A549 (cell line): ENCODE measurements at regions not wholly inside any gene's neighbourhood (a gene's known extent, or its start where the extent isn't known, plus 50 kb on each side); places are given as distances from the start of the nearest gene placed in this dataset.

ENCODE experiments used
- ATAC-seq, 2 experiments: fragments of 200-7000 bp in 1 of 2; fragments of >200 bp in 1 of 2; cut with Nextera tagmentation in 1 of 2; cut with Tn5 transposase in 1 of 2; 3 replicates each; pipeline versions ENCODE4 v1.8.0 to v1.9.1; 2018 to 2020; ENCODE audit warnings: mild to moderate bottlenecking in 1 of 2, moderate library complexity in 1 of 2
- CTCF ChIA-PET: fragments of 300-600 bp; sonication (Branson Sonifier 250); formaldehyde crosslinking; extraction: SDS; loops from one replicate; lab custom pipeline; 2021; ENCODE audit warnings: antibody characterized with exemption, inconsistent platforms; lab: Yijun Ruan, JAX
- POLR2A ChIA-PET: fragments of 350-600 bp; formaldehyde crosslinking; extraction: SDS; loops from one replicate; lab custom pipeline; 2021; ENCODE audit warnings: antibody characterized with exemption, inconsistent platforms; lab: Yijun Ruan, JAX
- DNase-seq, 2 experiments: peaks; one replicate each; pipeline versions ENCODE4 v3.0.0 to v3.0.0-alpha.2; 2011 to 2016; ENCODE audit warnings: low read depth in 1 of 2, low spot score in 1 of 2
- FAIRE-seq: peaks from 2 replicates; lab custom pipeline; 2011; peaks lifted over from hg19 to GRCh38; lab: Jason Lieb, UNC
- H3K27ac ChIP-seq, 2 experiments: fragments of >200 bp; sonication (Bioruptor Twin); formaldehyde crosslinking; 3 replicates each; pipeline ENCODE4 v1.5.1; 2016 to 2017
- H3K4me1 ChIP-seq: fragments of >200 bp; sonication (Bioruptor Twin); formaldehyde crosslinking; 3 replicates; pipeline ENCODE4 v1.6.1; 2016
- H3K4me2 ChIP-seq: fragments of >200 bp; sonication (Bioruptor Twin); formaldehyde crosslinking; 3 replicates; pipeline ENCODE4 v1.6.1; 2016
- H3K4me3 ChIP-seq: fragments of >200 bp; sonication (Bioruptor Twin); formaldehyde crosslinking; 3 replicates; pipeline ENCODE4 v1.5.1; 2016
- H3K9me3 ChIP-seq: fragments of >200 bp; sonication (Bioruptor Twin); formaldehyde crosslinking; 3 replicates; pipeline ENCODE4 v1.6.1; 2016
- ATOH8 ChIP-seq: fragments of 250-450 bp; sonication (Bioruptor Pico); IDR thresholded peaks from 2 replicates; pipeline ENCODE4 v1.5.0; 2020; ENCODE audit warnings: low read depth, mild to moderate bottlenecking, moderate library complexity
- CBX2 ChIP-seq: fragments of 200-600 bp; sonication (generic); IDR thresholded peaks from 2 replicates; pipeline ENCODE4 v1.6.1; 2016; ENCODE audit warnings: low read depth, mild to moderate bottlenecking, borderline replicate concordance
- ELK1 ChIP-seq: fragments of 150-350 bp; IDR thresholded peaks from 2 replicates; pipeline ENCODE4 v1.6.1; 2014; ENCODE audit warnings: low read depth, mild to moderate bottlenecking, low read length
- EP300 ChIP-seq, 2 experiments: fragments of >200 bp; sonication (Bioruptor Twin); formaldehyde crosslinking; IDR thresholded peaks; 2 replicates in 1 of 2; 3 replicates in 1 of 2; pipeline ENCODE4 v1.6.1; 2016 to 2017
- FOSB ChIP-seq: fragments of 250-450 bp; sonication (Bioruptor Pico); IDR thresholded peaks from 2 replicates; pipeline ENCODE4 v1.5.0; 2020; ENCODE audit warnings: mild to moderate bottlenecking, moderate library complexity
- HDAC2 ChIP-seq: fragments of 200-600 bp; sonication (generic); IDR thresholded peaks from 2 replicates; pipeline ENCODE4 v1.6.1; 2016
- JUNB ChIP-seq: fragments of >200 bp; sonication (Bioruptor Twin); formaldehyde crosslinking; IDR thresholded peaks from 2 replicates; pipeline ENCODE4 v1.6.1; 2016
- KDM5A ChIP-seq: fragments of 200-600 bp; sonication (generic); IDR thresholded peaks from 2 replicates; pipeline ENCODE4 v1.6.1; 2016; ENCODE audit warnings: antibody characterized with exemption, mild to moderate bottlenecking
- MAX ChIP-seq: IDR thresholded peaks from 2 replicates; pipeline ENCODE4 v1.6.1; 2012
- PBX3 ChIP-seq: IDR thresholded peaks from 2 replicates; pipeline ENCODE4 v1.6.1; 2012
- PHF8 ChIP-seq: fragments of 200-600 bp; sonication (generic); IDR thresholded peaks from 2 replicates; pipeline ENCODE4 v1.6.1; 2016; ENCODE audit warnings: low read depth, mild to moderate bottlenecking, antibody characterized with exemption, moderate library complexity, borderline replicate concordance
- POLR2A ChIP-seq: IDR thresholded peaks from 2 replicates; pipeline ENCODE4 v1.6.1; 2012; ENCODE audit warnings: mild to moderate bottlenecking, low read length
- POLR2AphosphoS2 ChIP-seq: conservative IDR thresholded peaks from 2 replicates; pipeline ENCODE4 v1.6.1; 2012; ENCODE audit warnings: low read length, improper control_type of control experiment, inconsistent platforms
- RAD21 ChIP-seq, 2 experiments: fragments of >200 bp in 1 of 2; sonication (Bioruptor Twin) in 1 of 2; formaldehyde crosslinking in 1 of 2; IDR thresholded peaks in 1 of 2; conservative IDR thresholded peaks in 1 of 2; 2 replicates in 1 of 2; 3 replicates in 1 of 2; pipeline ENCODE4 v1.6.1; 2012 to 2018; ENCODE audit warnings: inconsistent platforms in 1 of 2
- RFX5 ChIP-seq: fragments of 450-650 bp; IDR thresholded peaks from 2 replicates; pipeline ENCODE4 v1.7.1; 2014; ENCODE audit warnings: antibody characterized with exemption, mild to moderate bottlenecking, moderate library complexity
- RNF2 ChIP-seq: fragments of 200-600 bp; sonication (generic); IDR thresholded peaks from 2 replicates; pipeline ENCODE4 v1.6.1; 2016; ENCODE audit warnings: low read depth, mild to moderate bottlenecking, antibody characterized with exemption, moderate library complexity, borderline replicate concordance
- TFCP2L1 ChIP-seq: fragments of 250-450 bp; sonication (Bioruptor Pico); IDR thresholded peaks from 2 replicates; pipeline ENCODE4 v1.5.0; 2021; ENCODE audit warnings: mild to moderate bottlenecking
- TP53 ChIP-seq: fragments of 250-450 bp; sonication (Bioruptor Pico); IDR thresholded peaks from 2 replicates; pipeline ENCODE4 v1.5.0; 2021; ENCODE audit warnings: mild to moderate bottlenecking, moderate library complexity
- WGBS: methylation state at CpG from one replicate; pipeline ENCODE4 v1.1.6; 2017; ENCODE audit errors: missing lambda C conversion rate; 5-methylcytosine and 5-hydroxymethylcytosine counted together
- TF ChIP-seq, protein P1 (sequence below): fragments of 200-600 bp; sonication (generic); IDR thresholded peaks from 2 replicates; pipeline ENCODE4 v1.6.1; 2016; ENCODE audit warnings: antibody characterized with exemption, mild to moderate bottlenecking, moderate library complexity
- TF ChIP-seq, protein P2 (sequence below): fragments of 450-650 bp; IDR thresholded peaks from 2 replicates; pipeline ENCODE4 v1.6.1; 2014; ENCODE audit warnings: antibody characterized with exemption

DNA sequence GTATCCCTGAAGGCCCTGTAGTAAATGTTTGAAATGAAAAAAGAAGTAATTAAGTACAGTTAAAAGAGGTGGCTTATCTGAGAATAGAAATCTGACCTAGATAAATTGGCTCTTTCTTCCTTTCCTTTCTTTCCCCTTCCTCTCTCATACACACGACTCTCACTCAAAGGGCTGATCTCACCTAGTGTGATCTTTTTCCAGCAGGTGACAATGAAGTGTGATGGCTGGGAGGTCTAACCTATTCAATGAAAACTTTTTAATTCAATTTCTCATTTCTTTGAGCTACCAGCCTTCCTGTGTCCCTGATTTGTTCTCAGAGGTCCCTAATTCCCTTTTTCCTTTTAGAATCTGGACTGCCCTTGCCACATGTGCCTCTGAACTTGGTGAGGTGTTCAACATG lies 118.0 kb upstream of the RIMS1 start:
- H3K9me3 ChIP-seq = no peaks in the 10 kb centered on the region
- ChIA-PET CTCF (interaction anchor here (1.1 kb wide), 1 partner anchor 40 kb away, joined by 3 read pairs; no protein-coding TSS in a partner anchor), POLR2A (no interaction called here)
- 3% methylated on average over 1 of the region's 1 CpG for WGBS
- no peak overlapping the region for H3K27ac ChIP-seq
- TF ChIP-seq TP53 (CRISPR knock-in tag) = no peak
- no peaks in the 10 kb centered on the region for H3K4me1 ChIP-seq
- ATAC-seq = no peak
- DNase-seq = no peak
- H3K4me2 ChIP-seq = no peak overlapping the region
- no peak for FAIRE-seq
- no peak overlapping the region for H3K4me3 ChIP-seq

GRCh38 chr6:71808865-71809264 lies 77.5 kb upstream of the RIMS1 start:
- DNase-seq = no peak
- WGBS = 13% methylated on average over 1 of the region's 1 CpG
- Histone ChIP-seq H3K27ac (no peak overlapping the region), H3K9me3 (no peaks in the 10 kb centered on the region), H3K4me3 (no peak overlapping the region), H3K4me2 (no peak overlapping the region), H3K4me1 (no peaks in the 10 kb centered on the region)
- ATAC-seq = no peak
- FAIRE-seq = no peak
- CTCF ChIA-PET = no interaction called here
- POLR2A ChIA-PET = no interaction called here
- TF ChIP-seq RNF2 (no peak), RFX5 (no peak), PHF8 (no peak), POLR2A (no peak), EP300 (IDR thresholded peaks at IDR 0.05) (no peak), HDAC2 (no peak), JUNB (no peak), PBX3 (no peak), CBX2 (no peak), MAX (no peak), POLR2AphosphoS2 (no peak), FOSB (CRISPR knock-in tag) (no peak), ATOH8 (CRISPR knock-in tag) (no peak), KDM5A (no peak), RAD21 (conservative IDR thresholded peaks at IDR 0.05 in 1 of 2, IDR thresholded peaks at IDR 0.05 in 1 of 2) (no peak), TFCP2L1 (CRISPR knock-in tag) (no peak), TP53 (CRISPR knock-in tag) (no peak), ELK1 (no peak)
- TF ChIP-seq, protein P1, sequence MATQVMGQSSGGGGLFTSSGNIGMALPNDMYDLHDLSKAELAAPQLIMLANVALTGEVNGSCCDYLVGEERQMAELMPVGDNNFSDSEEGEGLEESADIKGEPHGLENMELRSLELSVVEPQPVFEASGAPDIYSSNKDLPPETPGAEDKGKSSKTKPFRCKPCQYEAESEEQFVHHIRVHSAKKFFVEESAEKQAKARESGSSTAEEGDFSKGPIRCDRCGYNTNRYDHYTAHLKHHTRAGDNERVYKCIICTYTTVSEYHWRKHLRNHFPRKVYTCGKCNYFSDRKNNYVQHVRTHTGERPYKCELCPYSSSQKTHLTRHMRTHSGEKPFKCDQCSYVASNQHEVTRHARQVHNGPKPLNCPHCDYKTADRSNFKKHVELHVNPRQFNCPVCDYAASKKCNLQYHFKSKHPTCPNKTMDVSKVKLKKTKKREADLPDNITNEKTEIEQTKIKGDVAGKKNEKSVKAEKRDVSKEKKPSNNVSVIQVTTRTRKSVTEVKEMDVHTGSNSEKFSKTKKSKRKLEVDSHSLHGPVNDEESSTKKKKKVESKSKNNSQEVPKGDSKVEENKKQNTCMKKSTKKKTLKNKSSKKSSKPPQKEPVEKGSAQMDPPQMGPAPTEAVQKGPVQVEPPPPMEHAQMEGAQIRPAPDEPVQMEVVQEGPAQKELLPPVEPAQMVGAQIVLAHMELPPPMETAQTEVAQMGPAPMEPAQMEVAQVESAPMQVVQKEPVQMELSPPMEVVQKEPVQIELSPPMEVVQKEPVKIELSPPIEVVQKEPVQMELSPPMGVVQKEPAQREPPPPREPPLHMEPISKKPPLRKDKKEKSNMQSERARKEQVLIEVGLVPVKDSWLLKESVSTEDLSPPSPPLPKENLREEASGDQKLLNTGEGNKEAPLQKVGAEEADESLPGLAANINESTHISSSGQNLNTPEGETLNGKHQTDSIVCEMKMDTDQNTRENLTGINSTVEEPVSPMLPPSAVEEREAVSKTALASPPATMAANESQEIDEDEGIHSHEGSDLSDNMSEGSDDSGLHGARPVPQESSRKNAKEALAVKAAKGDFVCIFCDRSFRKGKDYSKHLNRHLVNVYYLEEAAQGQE = no peak
- TF ChIP-seq, protein P2, sequence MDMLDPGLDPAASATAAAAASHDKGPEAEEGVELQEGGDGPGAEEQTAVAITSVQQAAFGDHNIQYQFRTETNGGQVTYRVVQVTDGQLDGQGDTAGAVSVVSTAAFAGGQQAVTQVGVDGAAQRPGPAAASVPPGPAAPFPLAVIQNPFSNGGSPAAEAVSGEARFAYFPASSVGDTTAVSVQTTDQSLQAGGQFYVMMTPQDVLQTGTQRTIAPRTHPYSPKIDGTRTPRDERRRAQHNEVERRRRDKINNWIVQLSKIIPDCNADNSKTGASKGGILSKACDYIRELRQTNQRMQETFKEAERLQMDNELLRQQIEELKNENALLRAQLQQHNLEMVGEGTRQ = no peak
